ENCODE measurements at regions not wholly inside any gene's neighbourhood (a gene's known extent, or its start where the extent isn't known, plus 50 kb on each side); places are given as distances from the start of the nearest gene placed in this dataset.

DNA sequence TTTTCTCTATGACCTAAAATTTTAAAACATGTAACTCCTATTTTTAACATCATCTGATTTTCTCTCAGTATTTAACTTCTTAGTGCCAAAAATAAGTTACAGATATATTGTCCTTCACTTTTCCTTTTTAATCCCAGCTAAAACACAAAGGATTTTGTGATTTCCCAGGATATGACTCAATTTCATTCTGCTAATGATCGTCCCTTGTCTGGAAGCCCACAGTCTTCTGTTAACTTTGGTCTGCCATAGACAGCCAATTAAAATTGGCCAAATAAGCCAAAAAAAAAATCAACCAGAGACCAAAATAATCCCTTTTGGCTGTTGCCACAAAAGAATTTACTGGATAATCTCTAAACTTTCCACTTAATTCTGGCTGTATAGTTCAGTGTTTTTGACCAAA, 124.5 kb upstream of the FST start:
- no peaks in the 10 kb centered on the region for H3K9me3 ChIP-seq (ENCODE audit: control insufficient read depth, low read length, poor library complexity, severe bottlenecking)
- Mint-ChIP-seq H3K4me1 (no peaks in the 10 kb centered on the region), H3K27me3 (peaks cover 11% of the 10 kb centered on the region), H3K27ac (no peak overlapping the region), H3K36me3 (ENCODE audit: low read depth) (no peaks in the 10 kb centered on the region), H3K4me3 (no peak overlapping the region)
- DNase-seq (no peak), ATAC-seq (no peak)

- no peak for ATAC-seq
- H3K4me1 Mint-ChIP-seq = no peaks in the 10 kb centered on the region
- H3K9me3 ChIP-seq (ENCODE audit: control insufficient read depth, low read length, poor library complexity, severe bottlenecking) = no peaks in the 10 kb centered on the region
- H3K27ac Mint-ChIP-seq = no peak overlapping the region
- no peak overlapping the region for H3K4me3 Mint-ChIP-seq
- no peak for DNase-seq
- H3K27me3 Mint-ChIP-seq = peaks cover 10% of the 10 kb centered on the region
- no peaks in the 10 kb centered on the region for H3K36me3 Mint-ChIP-seq (ENCODE audit: low read depth)
Measured at GRCh38 chr5:53357439-53357838, 123.0 kb upstream of the FST start.

GRCh38 chr5:53358794-53359193, 121.6 kb upstream of the FST start:
- DNase-seq (no peak), ATAC-seq (no peak)
- Mint-ChIP-seq H3K27ac (no peak overlapping the region), H3K4me1 (no peaks in the 10 kb centered on the region), H3K4me3 (no peak overlapping the region), H3K36me3 (ENCODE audit: low read depth) (no peaks in the 10 kb centered on the region), H3K27me3 (peaks cover 14% of the 10 kb centered on the region)
- H3K9me3 ChIP-seq (ENCODE audit: control insufficient read depth, low read length, poor library complexity, severe bottlenecking) = no peaks in the 10 kb centered on the region

DNA sequence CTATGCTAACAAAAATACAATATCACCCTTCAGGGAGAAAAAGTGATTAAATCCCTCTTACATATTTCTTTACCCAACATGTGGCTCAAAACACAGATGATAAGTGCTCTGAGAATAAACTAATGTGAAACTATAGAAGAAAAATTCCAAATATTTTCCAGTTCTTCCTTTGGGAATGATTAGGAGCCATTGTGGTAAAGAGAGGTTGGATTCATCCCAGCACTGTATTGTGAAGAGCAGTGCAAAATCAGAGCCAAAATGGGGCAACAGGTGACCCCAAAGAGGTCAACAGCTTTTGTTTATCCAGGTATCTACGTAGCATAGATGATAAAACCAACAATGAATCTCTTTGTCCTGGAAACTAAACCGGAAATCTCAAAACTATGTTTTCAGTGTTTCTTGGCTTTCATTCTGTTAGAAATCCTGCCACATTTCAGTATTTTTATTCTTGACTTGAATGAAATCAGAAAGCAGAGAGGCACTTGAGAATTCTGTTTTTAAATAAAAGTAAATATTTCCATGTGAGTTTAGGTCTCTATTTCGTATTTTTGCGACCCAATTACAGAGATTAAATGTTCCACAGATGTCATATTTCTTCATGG, 120.4 kb upstream of the FST start:
- H3K36me3 Mint-ChIP-seq (ENCODE audit: low read depth) = no peaks in the 10 kb centered on the region
- DNase-seq = no peak
- no peaks in the 10 kb centered on the region for H3K9me3 ChIP-seq (ENCODE audit: control insufficient read depth, low read length, poor library complexity, severe bottlenecking)
- no peak for ATAC-seq
- no peaks in the 10 kb centered on the region for H3K4me1 Mint-ChIP-seq
- no peak overlapping the region for H3K4me3 Mint-ChIP-seq
- H3K27ac Mint-ChIP-seq = no peak overlapping the region
- peaks cover 16% of the 10 kb centered on the region for H3K27me3 Mint-ChIP-seq

DNA sequence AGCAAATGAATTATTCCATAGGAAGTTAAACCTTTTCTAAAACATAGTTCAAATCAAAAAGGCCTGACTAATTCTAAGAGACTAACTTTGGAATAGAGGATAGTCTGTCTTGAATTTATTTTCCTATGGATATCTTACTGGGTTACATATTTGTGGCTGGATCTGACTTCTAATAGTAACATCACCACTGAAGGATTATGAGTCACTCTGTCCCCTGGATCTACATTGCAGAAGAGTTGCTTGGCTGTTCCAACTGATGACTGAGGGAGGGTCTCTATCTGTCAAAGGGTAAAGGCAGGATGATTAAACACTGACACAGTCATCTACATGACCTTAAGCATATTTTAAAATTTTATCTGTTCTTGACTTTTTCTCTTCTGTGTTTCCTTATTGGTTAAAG, 119.6 kb upstream of the FST start:
- H3K4me3 Mint-ChIP-seq = no peak overlapping the region
- H3K27me3 Mint-ChIP-seq = peaks cover 16% of the 10 kb centered on the region
- H3K36me3 Mint-ChIP-seq (ENCODE audit: low read depth) = no peaks in the 10 kb centered on the region
- DNase-seq (no peak), ATAC-seq (no peak)
- no peak overlapping the region for H3K27ac Mint-ChIP-seq
- H3K4me1 Mint-ChIP-seq = no peaks in the 10 kb centered on the region
- H3K9me3 ChIP-seq (ENCODE audit: control insufficient read depth, low read length, poor library complexity, severe bottlenecking) = no peaks in the 10 kb centered on the region

DNA sequence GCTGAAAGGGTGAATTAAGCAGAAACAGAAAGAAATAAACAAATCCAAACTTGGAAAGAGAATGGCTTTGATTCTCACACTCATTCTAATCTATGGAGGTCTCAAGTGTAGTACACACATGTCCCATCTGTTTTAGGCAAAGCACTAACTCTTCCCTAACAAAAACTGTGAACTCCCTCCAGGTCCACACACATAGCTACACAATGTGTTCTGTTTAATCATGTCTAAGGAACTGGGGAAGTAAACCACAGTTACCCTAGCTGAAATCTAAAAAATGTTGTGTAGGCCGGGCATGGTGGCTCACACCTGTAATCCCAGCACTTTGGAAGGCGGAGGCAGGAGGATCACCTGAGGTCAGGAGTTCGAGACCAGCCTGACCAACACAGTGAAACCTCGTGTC, 118.7 kb upstream of the FST start:
- no peaks in the 10 kb centered on the region for H3K9me3 ChIP-seq (ENCODE audit: control insufficient read depth, low read length, poor library complexity, severe bottlenecking)
- ATAC-seq (no peak), DNase-seq (no peak)
- no peaks in the 10 kb centered on the region for H3K4me1 Mint-ChIP-seq
- no peaks in the 10 kb centered on the region for H3K36me3 Mint-ChIP-seq (ENCODE audit: low read depth)
- no peak overlapping the region for H3K27ac Mint-ChIP-seq
- no peak overlapping the region for H3K4me3 Mint-ChIP-seq
- peaks cover 11% of the 10 kb centered on the region for H3K27me3 Mint-ChIP-seq

GRCh38 chr5:53362521-53362941, 117.9 kb upstream of the FST start:
- Mint-ChIP-seq H3K36me3 (ENCODE audit: low read depth) (no peaks in the 10 kb centered on the region), H3K27ac (no peak overlapping the region), H3K4me3 (no peak overlapping the region), H3K27me3 (peaks cover 11% of the 10 kb centered on the region), H3K4me1 (no peaks in the 10 kb centered on the region)
- DNase-seq (no peak), ATAC-seq (no peak)
- H3K9me3 ChIP-seq (ENCODE audit: control insufficient read depth, low read length, poor library complexity, severe bottlenecking) = no peaks in the 10 kb centered on the region

GRCh38 chr5:53364061-53364460, 116.4 kb upstream of the FST start:
- Mint-ChIP-seq H3K27me3 (peaks cover 11% of the 10 kb centered on the region), H3K36me3 (ENCODE audit: low read depth) (no peaks in the 10 kb centered on the region), H3K4me3 (no peak overlapping the region), H3K27ac (no peak overlapping the region), H3K4me1 (no peaks in the 10 kb centered on the region)
- H3K9me3 ChIP-seq (ENCODE audit: control insufficient read depth, low read length, poor library complexity, severe bottlenecking) = no peaks in the 10 kb centered on the region
- DNase-seq = no peak
- ATAC-seq = no peak

- no peak for DNase-seq
- Mint-ChIP-seq H3K4me3 (no peak overlapping the region), H3K27me3 (peaks cover 16% of the 10 kb centered on the region), H3K27ac (no peak overlapping the region), H3K4me1 (no peaks in the 10 kb centered on the region), H3K36me3 (ENCODE audit: low read depth) (no peaks in the 10 kb centered on the region)
- no peak for ATAC-seq
- no peaks in the 10 kb centered on the region for H3K9me3 ChIP-seq (ENCODE audit: control insufficient read depth, low read length, poor library complexity, severe bottlenecking)
Measured at GRCh38 chr5:53366245-53366644, 114.2 kb upstream of the FST start.

DNA sequence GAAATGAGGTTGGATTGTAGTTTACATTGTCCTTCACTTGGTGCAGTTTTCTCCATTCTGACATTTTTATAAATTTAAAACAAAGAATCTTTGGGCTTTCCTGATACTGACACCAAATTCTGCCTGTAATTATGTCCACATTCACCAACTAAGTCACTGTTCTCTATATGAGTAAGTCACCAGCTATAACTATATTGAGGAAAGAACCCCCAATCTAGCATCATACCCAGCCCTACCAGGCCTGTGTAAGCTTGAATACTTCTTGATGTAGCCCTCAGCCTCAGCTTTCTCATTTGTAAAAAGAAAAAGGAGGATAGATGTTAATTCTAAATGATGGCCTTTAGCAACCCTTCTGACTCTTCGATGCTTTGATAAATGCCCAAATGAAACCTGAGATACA, 112.7 kb upstream of the FST start:
- H3K9me3 ChIP-seq (ENCODE audit: control insufficient read depth, low read length, poor library complexity, severe bottlenecking) = no peaks in the 10 kb centered on the region
- DNase-seq (no peak), ATAC-seq (no peak)
- Mint-ChIP-seq H3K36me3 (ENCODE audit: low read depth) (no peaks in the 10 kb centered on the region), H3K4me1 (no peaks in the 10 kb centered on the region), H3K27me3 (peaks cover 12% of the 10 kb centered on the region), H3K27ac (no peak overlapping the region), H3K4me3 (no peak overlapping the region)

GRCh38 chr5:53368516-53368915, 111.9 kb upstream of the FST start:
- Mint-ChIP-seq H3K4me1 (no peaks in the 10 kb centered on the region), H3K27ac (no peak overlapping the region), H3K4me3 (no peak overlapping the region), H3K36me3 (ENCODE audit: low read depth) (no peaks in the 10 kb centered on the region), H3K27me3 (peaks cover 11% of the 10 kb centered on the region)
- no peak for DNase-seq
- no peak for ATAC-seq
- no peaks in the 10 kb centered on the region for H3K9me3 ChIP-seq (ENCODE audit: control insufficient read depth, low read length, poor library complexity, severe bottlenecking)

DNA sequence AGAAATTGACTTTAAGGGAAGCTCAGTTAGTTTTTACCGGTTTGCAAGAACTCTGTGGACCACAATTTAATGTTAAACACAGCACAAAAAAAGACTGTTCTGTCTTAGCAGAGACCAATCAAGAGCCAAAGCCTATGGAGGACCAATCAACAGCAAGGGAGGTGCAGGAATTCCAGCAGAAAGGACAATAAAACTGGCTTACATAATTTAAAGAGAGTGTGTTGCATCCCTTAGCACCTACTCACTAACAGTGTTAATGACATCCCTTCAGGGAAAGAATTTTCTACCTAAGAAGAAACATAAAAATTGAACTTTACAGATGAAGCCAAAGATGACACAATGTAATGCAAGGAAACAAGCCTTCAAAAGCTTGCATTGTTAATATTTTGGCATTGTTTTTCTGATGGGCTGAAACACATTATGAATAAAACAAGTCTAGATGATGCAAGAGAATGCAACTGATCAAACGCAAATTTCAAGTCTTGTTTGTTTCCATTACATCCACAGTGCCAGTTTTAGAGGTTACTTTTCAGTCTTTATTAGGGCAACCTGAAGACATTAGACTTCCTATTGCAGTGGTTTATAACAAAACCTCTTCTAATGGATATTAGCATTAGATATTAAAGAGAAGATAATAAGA, 111.3 kb upstream of the FST start:
- H3K27ac Mint-ChIP-seq = no peak overlapping the region
- peaks cover 5% of the 10 kb centered on the region for H3K27me3 Mint-ChIP-seq
- no peaks in the 10 kb centered on the region for H3K9me3 ChIP-seq (ENCODE audit: control insufficient read depth, low read length, poor library complexity, severe bottlenecking)
- no peaks in the 10 kb centered on the region for H3K36me3 Mint-ChIP-seq (ENCODE audit: low read depth)
- no peaks in the 10 kb centered on the region for H3K4me1 Mint-ChIP-seq
- ATAC-seq (no peak), DNase-seq (no peak)
- H3K4me3 Mint-ChIP-seq = no peak overlapping the region

DNA sequence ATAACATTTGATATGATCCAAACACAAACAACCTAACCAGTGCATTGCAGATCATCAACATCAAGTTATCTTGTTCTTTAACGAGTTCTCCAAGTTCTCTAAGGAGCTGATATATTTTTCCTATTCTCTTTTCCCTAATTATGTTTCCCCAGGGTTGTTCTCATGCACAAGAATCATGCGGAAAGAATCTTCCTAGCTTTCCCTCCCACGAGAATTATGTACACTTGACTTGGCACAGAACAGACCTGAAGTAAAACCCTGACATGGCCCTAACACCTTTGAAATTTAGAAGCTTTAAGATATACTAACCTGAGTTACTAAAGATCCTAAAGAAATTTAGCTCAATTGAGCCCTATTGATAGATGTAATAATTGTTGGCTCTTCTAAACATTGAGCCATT, 110.7 kb upstream of the FST start:
- H3K4me3 Mint-ChIP-seq = no peak overlapping the region
- no peaks in the 10 kb centered on the region for H3K4me1 Mint-ChIP-seq
- peaks cover 5% of the 10 kb centered on the region for H3K27me3 Mint-ChIP-seq
- H3K9me3 ChIP-seq (ENCODE audit: control insufficient read depth, low read length, poor library complexity, severe bottlenecking) = no peaks in the 10 kb centered on the region
- DNase-seq (no peak), ATAC-seq (no peak)
- no peaks in the 10 kb centered on the region for H3K36me3 Mint-ChIP-seq (ENCODE audit: low read depth)
- H3K27ac Mint-ChIP-seq = no peak overlapping the region

GRCh38 chr5:53373451-53374158, 106.8 kb upstream of the FST start:
- DNase-seq (no peak), ATAC-seq (no peak)
- Mint-ChIP-seq H3K27ac (no peak overlapping the region), H3K4me1 (no peaks in the 10 kb centered on the region), H3K4me3 (no peak overlapping the region), H3K27me3 (peaks cover 5% of the 10 kb centered on the region), H3K36me3 (ENCODE audit: low read depth) (no peaks in the 10 kb centered on the region)
- H3K9me3 ChIP-seq (ENCODE audit: control insufficient read depth, low read length, poor library complexity, severe bottlenecking) = no peaks in the 10 kb centered on the region
